ENCODE measurements at regions not wholly inside any gene's neighbourhood (a gene's known extent, or its start where the extent isn't known, plus 50 kb on each side); places are given as distances from the start of the nearest gene placed in this dataset.

DNA sequence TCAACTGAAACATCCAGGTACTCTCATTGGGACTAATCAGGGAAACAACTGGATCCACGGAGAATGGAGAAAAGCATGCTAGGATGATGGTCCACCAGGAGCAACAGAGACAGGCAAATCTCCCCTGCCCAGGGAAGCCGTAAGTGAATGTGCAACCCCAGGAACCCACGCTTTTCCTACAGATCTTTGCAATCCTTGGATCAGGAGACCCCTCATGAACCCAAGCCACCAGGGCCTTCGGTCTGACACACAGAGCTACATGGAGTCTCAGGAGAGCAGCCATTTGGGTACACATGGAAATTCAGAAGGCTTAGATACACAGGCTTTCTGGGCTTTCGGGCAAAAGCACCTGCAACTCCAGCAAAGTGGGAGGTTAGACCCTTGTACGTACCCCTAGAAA, 122.1 kb upstream of the PTCHD4 start:
- no peak for DNase-seq

DNA sequence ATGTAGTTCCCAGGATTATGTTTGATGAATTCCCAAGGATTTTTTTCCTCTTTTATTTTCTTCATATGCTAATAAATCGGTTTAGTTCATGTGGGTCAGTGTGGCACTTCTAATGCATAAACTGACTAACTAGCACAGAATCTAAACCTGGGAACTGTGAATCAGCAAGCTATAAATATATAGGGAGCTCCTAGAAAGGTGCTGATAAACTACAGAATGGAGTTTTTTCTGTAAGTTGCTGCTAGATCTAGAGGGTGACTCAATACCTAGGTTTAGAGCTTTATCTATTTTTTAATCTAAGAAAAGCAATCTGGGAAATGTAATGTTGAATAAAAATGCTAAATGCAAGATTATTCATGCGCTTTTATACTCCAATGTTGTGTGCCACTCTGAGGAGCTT, 118.8 kb upstream of the PTCHD4 start:
- no peak for DNase-seq

GRCh38 chr6:48222241-48222640, 111.2 kb upstream of the PTCHD4 start:
- no peak for DNase-seq

- DNase-seq, result no peak
Measured at GRCh38 chr6:48213076-48213788, 102.2 kb upstream of the PTCHD4 start.

GRCh38 chr6:48212501-48212900, 101.5 kb upstream of the PTCHD4 start:
- no peak for DNase-seq

GRCh38 chr6:48206091-48206490, 95.1 kb upstream of the PTCHD4 start:
- no peak for DNase-seq

- DNase-seq, result no peak
Measured at GRCh38 chr6:48200869-48201390, 89.9 kb upstream of the PTCHD4 start.

DNA sequence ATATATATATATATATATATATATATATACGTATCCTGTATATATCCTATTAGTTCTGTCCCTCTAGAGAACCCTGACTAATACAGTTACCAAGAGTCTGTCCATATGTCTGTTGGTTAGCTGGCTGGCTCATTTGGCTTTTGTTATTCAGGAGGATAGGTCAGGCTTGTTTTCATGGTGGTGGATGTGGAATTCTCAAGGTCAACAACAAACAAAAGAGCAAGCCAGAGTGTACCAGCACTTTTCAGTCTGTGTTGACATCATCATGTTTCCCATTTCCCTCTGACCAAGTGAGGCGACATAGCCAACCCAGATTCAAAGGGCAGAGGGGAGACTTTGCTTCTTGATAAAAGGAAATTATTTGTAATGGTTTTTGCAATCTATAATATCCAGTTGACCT, 88.5 kb upstream of the PTCHD4 start:
- DNase-seq, result no peak

- no peak for DNase-seq
Measured at GRCh38 chr6:48197941-48198340, 86.9 kb upstream of the PTCHD4 start.

DNA sequence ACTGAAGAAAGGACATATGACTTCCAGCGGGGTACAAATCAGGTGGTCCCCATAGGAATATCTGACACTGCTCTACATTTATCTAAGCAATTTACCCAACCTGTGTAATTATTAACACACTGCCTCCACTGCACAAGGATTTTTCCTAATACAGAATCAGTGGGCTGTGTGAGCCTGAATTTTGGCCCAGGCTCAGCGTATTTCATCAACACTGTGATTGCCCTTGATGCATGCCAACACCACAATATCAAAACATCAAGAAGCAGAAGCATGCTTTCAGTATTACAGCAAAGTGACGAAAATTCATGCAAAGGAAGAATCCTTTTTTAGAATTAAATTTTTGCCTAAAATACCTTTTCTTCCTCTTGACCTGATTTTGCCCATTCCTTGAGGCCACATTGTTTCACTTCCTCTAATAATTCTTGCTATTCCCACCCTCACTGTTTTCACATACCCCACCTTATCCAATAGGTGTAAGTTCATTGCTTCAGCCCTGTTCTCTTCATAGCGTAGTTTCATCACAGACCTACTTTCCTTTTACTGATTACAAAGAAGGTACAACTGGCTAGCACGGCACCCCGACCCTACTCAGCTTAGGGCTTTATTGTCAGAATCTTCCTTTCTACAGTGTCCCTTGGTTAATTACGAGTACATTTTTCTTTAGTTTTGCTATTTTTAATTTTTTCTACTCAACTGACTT, 83.7 kb upstream of the PTCHD4 start:
- no peak for DNase-seq

- no peak for DNase-seq
Measured at GRCh38 chr6:48188158-48188557, 77.2 kb upstream of the PTCHD4 start.

DNA sequence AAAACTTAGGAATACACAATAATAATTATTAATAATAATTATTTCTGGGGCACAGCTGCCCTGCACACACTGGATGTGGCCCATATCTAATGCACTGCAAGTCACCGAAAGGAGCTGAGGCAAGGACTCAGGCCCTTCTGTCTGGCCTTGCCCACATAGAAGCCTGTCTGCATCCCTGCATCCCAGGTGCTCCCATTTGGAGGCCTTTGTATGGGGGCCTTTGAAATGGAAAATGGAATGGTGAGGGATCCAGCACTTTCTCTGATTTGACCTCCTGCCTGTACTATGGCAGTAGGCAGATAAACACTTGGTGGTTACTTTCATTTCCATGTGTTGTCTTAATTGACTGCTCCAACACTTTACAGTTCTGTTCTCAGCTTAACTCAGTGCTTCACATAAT, 75.7 kb upstream of the PTCHD4 start:
- DNase-seq, result no peak

GRCh38 chr6:48184648-48185047, 73.7 kb upstream of the PTCHD4 start:
- no peak for DNase-seq

DNA sequence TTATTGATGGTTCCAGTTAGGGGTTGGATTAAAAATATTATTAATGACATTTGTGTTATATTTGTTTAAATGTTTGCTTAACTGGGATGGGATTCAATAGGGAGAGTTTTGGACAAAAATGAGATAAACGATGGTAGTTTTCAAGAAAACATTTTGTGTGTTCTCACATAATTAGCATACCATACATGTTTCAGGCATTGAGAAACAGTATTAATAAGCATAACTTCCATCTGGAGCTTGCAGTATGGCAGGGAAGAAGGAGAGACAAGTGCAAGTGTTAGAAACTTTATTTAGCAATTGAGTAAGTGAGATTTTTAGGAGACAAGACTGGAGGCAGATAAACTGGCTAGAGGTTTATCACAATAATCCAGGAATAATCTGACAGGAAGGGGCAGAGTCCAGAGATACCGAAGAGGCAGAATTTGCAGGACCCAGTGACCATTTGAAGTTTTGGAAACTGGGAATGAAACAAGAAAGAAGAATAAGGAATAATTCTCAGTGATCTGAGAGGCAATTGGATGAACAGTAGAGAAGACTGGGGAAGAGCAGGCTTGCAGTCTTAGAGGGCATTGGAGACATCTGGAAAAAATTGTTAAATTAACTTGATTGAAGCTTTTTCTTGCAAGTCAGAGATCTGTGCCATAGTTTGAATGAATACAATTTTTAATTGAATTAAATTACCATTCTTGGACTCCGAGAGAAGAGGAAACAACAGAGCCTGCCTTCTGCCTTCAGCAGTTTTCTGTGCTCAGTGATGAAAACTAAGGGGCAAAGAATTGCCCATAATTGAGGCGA, 73.0 kb upstream of the PTCHD4 start:
- DNase-seq, result no peak

GRCh38 chr6:48183178-48183577, 72.2 kb upstream of the PTCHD4 start:
- DNase-seq, result no peak

- no peak for DNase-seq
Measured at GRCh38 chr6:48178700-48179099, 67.7 kb upstream of the PTCHD4 start.

DNA sequence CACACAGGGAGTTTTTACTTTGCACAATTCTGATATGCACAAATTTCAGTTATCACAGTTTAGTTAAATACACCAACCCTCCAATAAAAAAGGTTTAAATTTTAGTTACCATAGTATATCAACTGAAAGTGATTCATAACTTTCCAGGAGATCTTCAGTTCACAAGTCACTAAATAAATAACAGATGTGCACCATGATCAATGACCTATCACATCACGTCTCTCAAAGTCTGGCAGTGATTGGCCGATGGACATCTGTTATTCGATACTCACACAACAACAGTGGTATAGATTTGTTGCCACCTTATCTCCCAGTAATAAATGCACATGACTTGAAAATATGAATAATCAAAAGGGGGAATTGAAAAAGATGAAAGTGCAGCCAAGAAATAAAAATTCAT, 66.8 kb upstream of the PTCHD4 start:
- DNase-seq, result no peak

DNA sequence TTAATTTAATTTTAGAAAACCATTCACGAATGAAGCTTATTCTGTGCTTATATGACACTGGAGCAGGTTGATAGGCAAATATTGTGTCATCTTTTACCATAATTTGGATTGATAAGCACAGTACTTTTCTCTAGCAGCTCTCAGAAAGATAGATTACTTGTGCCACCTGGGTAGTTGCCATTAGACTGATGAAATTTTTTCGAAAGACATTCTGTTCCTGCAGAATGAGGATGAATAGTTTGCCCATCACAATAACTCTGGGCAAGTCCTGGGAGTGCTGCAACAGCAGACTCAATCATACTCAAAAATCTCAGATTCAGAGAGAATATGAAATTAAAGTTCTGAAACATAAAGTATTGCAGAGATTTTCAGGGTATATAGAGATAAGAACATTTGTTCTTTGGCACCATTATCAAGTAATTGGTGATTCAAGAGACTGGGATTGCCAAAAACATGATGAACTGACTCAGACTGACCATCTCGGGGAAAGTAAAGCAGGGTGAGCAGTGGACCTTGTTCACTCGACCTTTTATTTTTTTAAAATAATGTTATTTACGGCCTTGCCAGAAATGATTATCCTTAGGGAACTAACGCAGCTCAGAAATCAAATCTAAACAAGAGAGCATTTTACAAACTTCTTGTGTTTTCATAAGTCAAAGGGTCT, 65.8 kb upstream of the PTCHD4 start:
- no peak for DNase-seq

DNA sequence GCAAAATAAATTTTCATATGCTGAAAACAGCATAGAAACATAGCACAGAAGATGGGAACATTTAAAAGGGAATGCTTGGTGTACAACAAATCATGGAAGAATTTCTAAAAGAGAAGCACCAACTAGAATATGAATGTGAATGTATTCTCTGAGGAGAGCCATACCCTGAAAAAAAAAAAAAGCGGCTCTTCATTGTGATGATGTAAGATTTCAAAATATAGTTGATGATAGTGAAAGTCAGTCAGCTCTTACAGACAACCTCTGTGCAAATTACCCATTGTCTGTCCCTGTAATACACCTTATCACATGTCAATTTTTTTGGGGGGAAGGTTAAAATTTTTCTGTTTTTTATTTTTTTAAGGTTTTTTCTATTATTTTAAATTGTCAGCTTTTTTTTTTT, 58.6 kb upstream of the PTCHD4 start:
- no peak for DNase-seq

Data from occipital lobe (tissue), 1 donor.